ENCODE measurements at regions not wholly inside any gene's neighbourhood (a gene's known extent, or its start where the extent isn't known, plus 50 kb on each side); places are given as distances from the start of the nearest gene placed in this dataset.

GRCh38 chrX:4118666-4119530 is 405.4 kb upstream of the PRKX start:
- ATAC-seq = no peak
- TF ChIP-seq, protein P1, sequence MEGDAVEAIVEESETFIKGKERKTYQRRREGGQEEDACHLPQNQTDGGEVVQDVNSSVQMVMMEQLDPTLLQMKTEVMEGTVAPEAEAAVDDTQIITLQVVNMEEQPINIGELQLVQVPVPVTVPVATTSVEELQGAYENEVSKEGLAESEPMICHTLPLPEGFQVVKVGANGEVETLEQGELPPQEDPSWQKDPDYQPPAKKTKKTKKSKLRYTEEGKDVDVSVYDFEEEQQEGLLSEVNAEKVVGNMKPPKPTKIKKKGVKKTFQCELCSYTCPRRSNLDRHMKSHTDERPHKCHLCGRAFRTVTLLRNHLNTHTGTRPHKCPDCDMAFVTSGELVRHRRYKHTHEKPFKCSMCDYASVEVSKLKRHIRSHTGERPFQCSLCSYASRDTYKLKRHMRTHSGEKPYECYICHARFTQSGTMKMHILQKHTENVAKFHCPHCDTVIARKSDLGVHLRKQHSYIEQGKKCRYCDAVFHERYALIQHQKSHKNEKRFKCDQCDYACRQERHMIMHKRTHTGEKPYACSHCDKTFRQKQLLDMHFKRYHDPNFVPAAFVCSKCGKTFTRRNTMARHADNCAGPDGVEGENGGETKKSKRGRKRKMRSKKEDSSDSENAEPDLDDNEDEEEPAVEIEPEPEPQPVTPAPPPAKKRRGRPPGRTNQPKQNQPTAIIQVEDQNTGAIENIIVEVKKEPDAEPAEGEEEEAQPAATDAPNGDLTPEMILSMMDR (conservative IDR thresholded peaks at IDR 0.05; ENCODE audit: low read depth, low read length) = no peak
- TF ChIP-seq EZH2phosphoT487 (IDR thresholded peaks at IDR 0.05; ENCODE audit: borderline replicate concordance, low read length) (no peak), EZH2 (IDR thresholded peaks at IDR 0.05; ENCODE audit: low read length, unreplicated experiment) (no peak)
- intact Hi-C loops (cut with micrococcal nuclease) = no loop called here

DNA sequence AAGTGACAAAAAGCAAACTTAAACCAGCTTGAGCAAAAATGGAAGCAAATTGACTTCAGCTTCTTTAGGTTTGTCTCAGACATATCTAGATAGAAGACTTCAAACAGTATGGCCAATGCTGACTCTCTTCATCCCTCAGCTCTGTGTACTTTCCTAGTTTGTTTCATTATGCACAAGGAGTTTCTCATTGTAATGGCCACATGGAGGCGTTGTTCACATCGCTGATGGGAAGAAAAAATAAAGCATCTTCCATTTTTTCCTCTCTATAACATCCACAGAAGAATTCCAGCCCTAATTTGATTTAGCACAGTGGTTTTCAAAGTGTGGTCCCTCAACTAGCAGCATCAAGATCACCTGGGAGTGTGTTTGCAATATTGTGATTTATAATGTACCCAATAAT is 397.5 kb upstream of the PRKX start:
- Histone ChIP-seq H3K4me1 (ENCODE audit: insufficient read depth, low read length) (no peaks in the 10 kb centered on the region), H3F3A (ENCODE audit: low read length, unreplicated experiment) (no peaks in the 10 kb centered on the region), H3K79me2 (ENCODE audit: low read length) (no peaks in the 10 kb centered on the region), H3K9me3 (ENCODE audit: low read length) (no peaks in the 10 kb centered on the region), H3K4me2 (ENCODE audit: low read length) (no peak overlapping the region), H3K36me3 (ENCODE audit: low read depth, low read length) (no peaks in the 10 kb centered on the region), H4K20me1 (ENCODE audit: low read length) (no peaks in the 10 kb centered on the region), H3K4me3 (ENCODE audit: low read length) (no peak overlapping the region), H3K9ac (ENCODE audit: low read length) (no peak overlapping the region), H3K27me3 (ENCODE audit: low read length) (no peaks in the 10 kb centered on the region), H3K9me2 (replicated peaks; ENCODE audit: low read length) (no peaks in the 10 kb centered on the region), H3K27ac (ENCODE audit: low read length) (no peak overlapping the region), H2AFZ (ENCODE audit: low read length) (no peak overlapping the region)
- no TSS peak for BruUV-seq (replicated peaks)
- intact Hi-C loops (cut with micrococcal nuclease) = no loop called here
- ChIA-PET CTCF (no interaction called here), POLR2A (ENCODE audit: unreplicated experiment) (no interaction called here)
- DNase-seq (peak; percentile 5), ATAC-seq (no peak)
- TF ChIP-seq, protein P1 (conservative IDR thresholded peaks at IDR 0.05; ENCODE audit: low read depth, low read length) = 0 out of 2 replicates have a peak, but pooled peaks have one; percentile 7
- TF ChIP-seq EZH2 (IDR thresholded peaks at IDR 0.05; ENCODE audit: low read length, unreplicated experiment) (no peak), EZH2phosphoT487 (IDR thresholded peaks at IDR 0.05; ENCODE audit: borderline replicate concordance, low read length) (no peak)

More at GRCh38 chrX:4118666-4119530, 405.4 kb upstream of the PRKX start:
- Histone ChIP-seq H3K9me2 (replicated peaks; ENCODE audit: low read length) (no peaks in the 10 kb centered on the region), H3K4me2 (ENCODE audit: low read length) (no peak overlapping the region), H3K4me1 (ENCODE audit: insufficient read depth, low read length) (no peaks in the 10 kb centered on the region), H3K27me3 (ENCODE audit: low read length) (no peaks in the 10 kb centered on the region), H3K36me3 (ENCODE audit: low read depth, low read length) (no peaks in the 10 kb centered on the region), H3K79me2 (ENCODE audit: low read length) (no peaks in the 10 kb centered on the region), H3K9me3 (ENCODE audit: low read length) (no peaks in the 10 kb centered on the region), H3K9ac (ENCODE audit: low read length) (no peak overlapping the region), H3F3A (ENCODE audit: low read length, unreplicated experiment) (no peaks in the 10 kb centered on the region), H2AFZ (ENCODE audit: low read length) (no peak overlapping the region), H3K4me3 (ENCODE audit: low read length) (no peak overlapping the region), H3K27ac (ENCODE audit: low read length) (no peak overlapping the region), H4K20me1 (ENCODE audit: low read length) (no peaks in the 10 kb centered on the region)
- ChIA-PET CTCF (no interaction called here), POLR2A (ENCODE audit: unreplicated experiment) (no interaction called here)
- DNase-seq = no peak
- BruUV-seq (replicated peaks) = no TSS peak

DNA sequence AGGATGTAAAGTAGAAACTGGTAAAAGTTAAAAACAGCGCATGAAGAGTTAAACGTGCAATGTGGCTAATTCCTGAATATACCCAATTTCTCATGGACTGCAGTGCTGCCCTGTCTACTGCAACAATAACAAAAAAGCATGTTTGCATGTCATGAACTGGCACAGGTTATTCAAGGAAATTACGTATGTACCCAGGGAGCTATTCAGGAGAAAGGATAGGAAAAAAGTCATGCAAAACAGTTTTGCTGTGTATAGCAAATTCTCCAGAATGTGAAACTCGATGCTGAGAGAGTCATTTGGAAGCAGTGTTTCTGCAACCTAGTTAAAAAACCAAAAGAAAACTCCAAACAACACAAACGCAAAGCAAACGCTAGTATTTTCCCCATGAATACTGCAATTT is 381.5 kb upstream of the PRKX start:
- H4K20me1 ChIP-seq (ENCODE audit: low read length) = no peaks in the 10 kb centered on the region
- intact Hi-C loops (cut with micrococcal nuclease) = no loop called here
- H3K4me2 ChIP-seq (ENCODE audit: low read length) = no peak overlapping the region
- BruUV-seq (replicated peaks) = no TSS peak
- ATAC-seq (no peak), DNase-seq (no peak)
- TF ChIP-seq EZH2phosphoT487 (IDR thresholded peaks at IDR 0.05; ENCODE audit: borderline replicate concordance, low read length) = no peak
- TF ChIP-seq, protein P1 (conservative IDR thresholded peaks at IDR 0.05; ENCODE audit: low read depth, low read length) = no peak
- TF ChIP-seq EZH2 (IDR thresholded peaks at IDR 0.05; ENCODE audit: low read length, unreplicated experiment) = no peak
- H3K9me2 ChIP-seq (replicated peaks; ENCODE audit: low read length) = no peaks in the 10 kb centered on the region
- no peaks in the 10 kb centered on the region for H3K79me2 ChIP-seq (ENCODE audit: low read length)
- H3K36me3 ChIP-seq (ENCODE audit: low read depth, low read length) = no peaks in the 10 kb centered on the region
- no peak overlapping the region for H2AFZ ChIP-seq (ENCODE audit: low read length)
- no peak overlapping the region for H3K9ac ChIP-seq (ENCODE audit: low read length)
- POLR2A ChIA-PET (ENCODE audit: unreplicated experiment) = no interaction called here
- CTCF ChIA-PET = no interaction called here
- no peaks in the 10 kb centered on the region for H3F3A ChIP-seq (ENCODE audit: low read length, unreplicated experiment)
- H3K27me3 ChIP-seq (ENCODE audit: low read length) = peaks cover 12% of the 10 kb centered on the region; the same call in 1 of the 2 replicates
- no peak overlapping the region for H3K4me3 ChIP-seq (ENCODE audit: low read length)
- no peaks in the 10 kb centered on the region for H3K9me3 ChIP-seq (ENCODE audit: low read length)
- H3K4me1 ChIP-seq (ENCODE audit: insufficient read depth, low read length) = no peaks in the 10 kb centered on the region
- no peak overlapping the region for H3K27ac ChIP-seq (ENCODE audit: low read length)
